ENCODE measurements at regions not wholly inside any gene's neighbourhood (a gene's known extent, or its start where the extent isn't known, plus 50 kb on each side); places are given as distances from the start of the nearest gene placed in this dataset.

GRCh38 chr4:10353110-10353509, 104.1 kb downstream of the ZNF518B start:
- CTCF ChIA-PET: no interaction called here
- BruUV-seq (replicated peaks): no TSS peak
- Mint-ChIP-seq H3K27ac (ENCODE audit: unreplicated experiment) (no peak overlapping the region), H3K9me3 (ENCODE audit: low read depth, unreplicated experiment) (no peaks in the 10 kb centered on the region), H3K4me1 (ENCODE audit: low read depth, unreplicated experiment) (no peaks in the 10 kb centered on the region), H3K27me3 (ENCODE audit: unreplicated experiment) (peaks cover 20% of the 10 kb centered on the region), H3K4me3 (ENCODE audit: low read depth, unreplicated experiment) (no peak overlapping the region), H3K36me3 (ENCODE audit: insufficient read depth, unreplicated experiment) (no peaks in the 10 kb centered on the region)
- no peak for DNase-seq
- intact Hi-C loops (cut with micrococcal nuclease; ENCODE audit: unreplicated experiment): no loop called here
- no peak for TF ChIP-seq CTCF (IDR thresholded peaks at IDR 0.05; ENCODE audit: unreplicated experiment)

GRCh38 chr4:10348241-10348640, 109.0 kb downstream of the ZNF518B start:
- DNase-seq: no peak
- no TSS peak for BruUV-seq (replicated peaks)
- Mint-ChIP-seq H3K4me3 (ENCODE audit: low read depth, unreplicated experiment) (no peak overlapping the region), H3K4me1 (ENCODE audit: low read depth, unreplicated experiment) (no peaks in the 10 kb centered on the region), H3K27me3 (ENCODE audit: unreplicated experiment) (peaks cover 14% of the 10 kb centered on the region), H3K9me3 (ENCODE audit: low read depth, unreplicated experiment) (no peaks in the 10 kb centered on the region), H3K27ac (ENCODE audit: unreplicated experiment) (no peak overlapping the region), H3K36me3 (ENCODE audit: insufficient read depth, unreplicated experiment) (no peaks in the 10 kb centered on the region)
- TF ChIP-seq CTCF (IDR thresholded peaks at IDR 0.05; ENCODE audit: unreplicated experiment): no peak
- CTCF ChIA-PET: no interaction called here
- intact Hi-C loops (cut with micrococcal nuclease; ENCODE audit: unreplicated experiment): no loop called here

- intact Hi-C loops (cut with micrococcal nuclease; ENCODE audit: unreplicated experiment): no loop called here
- Mint-ChIP-seq H3K36me3 (ENCODE audit: insufficient read depth, unreplicated experiment) (no peaks in the 10 kb centered on the region), H3K4me1 (ENCODE audit: low read depth, unreplicated experiment) (no peaks in the 10 kb centered on the region), H3K27ac (ENCODE audit: unreplicated experiment) (no peak overlapping the region), H3K27me3 (ENCODE audit: unreplicated experiment) (peaks cover 16% of the 10 kb centered on the region), H3K9me3 (ENCODE audit: low read depth, unreplicated experiment) (no peaks in the 10 kb centered on the region), H3K4me3 (ENCODE audit: low read depth, unreplicated experiment) (no peak overlapping the region)
- CTCF ChIA-PET: no interaction called here
- BruUV-seq (replicated peaks): no TSS peak
- no peak for TF ChIP-seq CTCF (IDR thresholded peaks at IDR 0.05; ENCODE audit: unreplicated experiment)
- no peak for DNase-seq
These were observed 109.4 kb downstream of the ZNF518B start for GRCh38 chr4:10347815-10348214.

GRCh38 chr4:10347281-10347795, 109.9 kb downstream of the ZNF518B start:
- Mint-ChIP-seq H3K27me3 (ENCODE audit: unreplicated experiment) (peaks cover 21% of the 10 kb centered on the region), H3K4me1 (ENCODE audit: low read depth, unreplicated experiment) (no peaks in the 10 kb centered on the region), H3K9me3 (ENCODE audit: low read depth, unreplicated experiment) (no peaks in the 10 kb centered on the region), H3K4me3 (ENCODE audit: low read depth, unreplicated experiment) (no peak overlapping the region), H3K27ac (ENCODE audit: unreplicated experiment) (no peak overlapping the region), H3K36me3 (ENCODE audit: insufficient read depth, unreplicated experiment) (no peaks in the 10 kb centered on the region)
- no TSS peak for BruUV-seq (replicated peaks)
- DNase-seq: no peak
- intact Hi-C loops (cut with micrococcal nuclease; ENCODE audit: unreplicated experiment): no loop called here
- CTCF ChIA-PET: no interaction called here
- no peak for TF ChIP-seq CTCF (IDR thresholded peaks at IDR 0.05; ENCODE audit: unreplicated experiment)
